HG02571 (cell line): ENCODE measurements at regions not wholly inside any gene's neighbourhood (a gene's known extent, or its start where the extent isn't known, plus 50 kb on each side); places are given as distances from the start of the nearest gene placed in this dataset.

Experiments used
- ATAC-seq: cut with Tn5 transposase; IDR thresholded peaks from one replicate; pipeline ENCODE4 v1.9.1; 2021; ENCODE audit warnings: mild to moderate bottlenecking, moderate library complexity; ENCODE audit not compliant: unreplicated experiment

DNA sequence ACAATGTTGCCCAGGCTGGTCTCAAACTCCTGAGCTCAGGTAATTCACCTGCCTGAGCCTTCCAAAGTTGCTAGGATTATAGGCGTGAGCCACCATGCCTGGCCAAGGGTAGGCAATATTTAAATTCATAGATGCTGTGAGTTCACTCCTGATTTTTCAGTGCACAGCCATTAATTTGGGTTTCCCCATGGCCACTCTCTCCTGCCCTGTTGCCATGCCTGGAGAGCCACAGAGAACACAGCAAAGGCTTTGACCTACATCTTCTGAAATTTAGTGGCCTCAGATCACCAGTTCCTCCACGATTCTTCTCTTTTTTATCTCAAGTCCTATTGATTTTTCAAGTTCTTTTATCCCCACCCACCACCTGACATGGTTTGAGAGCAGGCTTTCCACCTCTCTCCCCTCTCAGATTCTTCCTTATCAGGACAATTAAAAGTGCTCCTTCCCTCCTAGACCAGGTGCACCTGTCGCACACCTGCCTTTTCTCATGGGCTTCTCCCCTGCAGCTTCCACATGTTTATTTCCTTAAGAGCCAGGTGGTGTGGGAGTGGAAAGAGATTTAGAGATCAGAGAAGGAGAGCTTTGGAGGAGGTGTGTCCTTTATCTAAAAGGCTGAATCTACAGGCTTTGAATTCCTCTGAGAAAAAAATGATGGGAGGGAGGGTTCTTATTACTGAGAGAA lies 123.8 kb downstream of the ADRA2A start:
- ATAC-seq: no peak

DNA sequence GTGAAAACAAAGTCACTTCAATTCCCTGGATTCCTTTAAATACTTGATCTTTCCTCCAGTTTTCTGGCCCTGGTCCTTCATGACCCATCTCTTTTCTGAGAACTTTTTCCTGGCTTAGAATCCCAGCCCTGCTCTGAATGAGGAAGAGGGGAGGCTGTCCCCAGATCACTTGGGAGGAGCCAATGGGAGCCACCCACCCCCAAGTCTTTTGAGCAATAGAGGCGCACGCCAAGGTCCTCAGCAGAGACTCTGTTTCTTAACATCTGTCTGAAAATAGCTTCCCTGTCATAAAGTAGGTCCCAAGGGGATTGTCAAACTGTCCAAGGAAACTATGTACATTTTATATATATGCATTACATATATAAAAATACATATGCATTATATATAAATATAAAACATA lies 126.8 kb downstream of the ADRA2A start:
- no peak for ATAC-seq

DNA sequence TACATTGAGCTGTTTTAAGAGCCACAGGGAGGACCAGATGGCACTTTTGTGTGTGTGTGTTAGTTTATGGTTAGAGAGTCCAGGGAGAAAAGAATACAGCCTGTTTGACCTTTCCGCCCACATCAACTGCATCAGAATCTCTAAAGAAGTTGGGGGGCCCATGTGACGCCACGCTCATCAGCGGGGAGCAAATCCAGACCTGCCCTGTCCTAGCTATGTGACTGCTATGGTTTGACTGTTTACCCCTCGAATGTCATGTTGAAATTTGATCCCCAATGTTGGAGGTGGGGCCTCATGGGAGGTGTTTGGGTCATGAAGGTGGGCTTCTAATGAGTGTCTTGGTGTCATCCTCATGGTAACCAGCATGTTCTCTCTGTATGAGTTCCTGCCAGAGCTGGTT lies 128.0 kb downstream of the ADRA2A start:
- no peak for ATAC-seq

DNA sequence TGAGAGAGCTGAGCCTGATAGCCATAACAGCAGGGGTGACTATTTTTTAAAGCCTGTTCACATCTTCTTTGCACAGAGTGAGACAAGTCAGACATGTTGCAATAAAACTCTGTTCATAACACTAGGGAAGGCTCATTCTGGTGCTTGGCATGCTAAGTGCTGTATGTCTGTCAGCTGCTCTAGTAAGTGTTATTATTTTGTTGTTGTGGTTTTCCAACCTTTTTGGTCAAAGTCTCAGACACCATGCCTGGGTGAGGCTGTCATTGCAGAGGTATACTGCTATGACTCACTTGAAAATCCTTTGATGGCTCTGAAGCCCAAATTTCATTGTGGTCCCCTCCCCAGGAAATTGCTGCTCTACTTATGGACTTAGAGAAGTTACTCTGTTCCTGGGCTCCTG lies 129.7 kb downstream of the ADRA2A start:
- ATAC-seq: no peak

DNA sequence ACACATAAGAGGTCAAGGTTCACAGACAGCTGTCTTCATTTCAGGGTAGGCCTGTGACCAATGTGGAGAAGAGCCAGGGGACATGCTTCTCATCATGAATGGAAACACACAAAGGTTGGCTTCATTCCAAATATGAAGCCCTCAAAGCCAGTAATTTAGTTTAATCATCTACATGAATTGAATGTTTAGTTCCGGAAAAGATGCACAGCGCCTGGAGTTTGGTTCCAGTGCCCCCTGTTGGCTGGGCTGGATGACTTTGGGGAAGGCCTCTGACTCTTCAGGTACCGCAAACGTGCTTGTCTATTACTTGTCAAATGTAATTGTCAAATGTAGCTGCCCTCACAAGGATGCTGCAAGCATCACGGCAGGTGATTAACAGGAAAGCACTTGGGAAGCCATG lies 130.7 kb downstream of the ADRA2A start:
- no peak for ATAC-seq

DNA sequence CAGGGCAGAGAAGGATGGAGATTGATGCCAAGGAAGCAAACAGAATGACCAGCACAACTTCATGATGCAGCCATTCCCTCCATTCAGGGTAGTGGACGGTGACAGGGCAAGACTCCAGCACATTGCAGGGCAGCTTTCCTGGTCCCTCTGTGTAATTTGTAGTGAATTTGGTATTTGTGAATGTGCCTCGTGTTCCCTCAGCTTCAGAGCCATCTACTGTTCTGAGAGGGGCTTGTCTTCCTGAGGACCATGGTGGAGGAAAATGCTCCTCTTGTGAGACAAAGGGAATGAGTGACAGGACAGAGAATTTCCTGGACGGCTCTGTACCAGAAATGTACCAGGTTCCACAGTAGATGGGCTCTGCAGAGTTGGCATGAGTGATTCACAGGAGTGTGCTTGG lies 132.1 kb downstream of the ADRA2A start:
- no peak for ATAC-seq

DNA sequence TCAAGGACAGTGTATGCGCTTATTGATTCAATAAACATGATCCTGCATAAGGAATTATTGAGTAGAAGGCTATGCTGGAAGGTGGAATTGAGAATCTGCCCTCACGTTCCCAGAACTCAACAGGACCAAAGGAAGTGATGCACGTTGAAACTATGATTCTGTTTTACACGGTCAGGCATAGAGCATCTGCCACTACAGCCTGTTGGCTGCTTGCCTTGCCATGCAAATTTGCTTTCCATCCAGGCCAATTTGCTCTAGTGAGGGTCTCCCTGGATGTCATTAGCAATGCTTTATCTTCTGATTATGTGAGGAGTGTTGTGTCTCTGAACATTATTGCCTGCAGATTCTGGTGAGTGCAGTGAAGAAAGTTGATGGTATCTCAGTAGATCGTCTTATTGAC lies 132.9 kb downstream of the ADRA2A start:
- ATAC-seq: no peak

DNA sequence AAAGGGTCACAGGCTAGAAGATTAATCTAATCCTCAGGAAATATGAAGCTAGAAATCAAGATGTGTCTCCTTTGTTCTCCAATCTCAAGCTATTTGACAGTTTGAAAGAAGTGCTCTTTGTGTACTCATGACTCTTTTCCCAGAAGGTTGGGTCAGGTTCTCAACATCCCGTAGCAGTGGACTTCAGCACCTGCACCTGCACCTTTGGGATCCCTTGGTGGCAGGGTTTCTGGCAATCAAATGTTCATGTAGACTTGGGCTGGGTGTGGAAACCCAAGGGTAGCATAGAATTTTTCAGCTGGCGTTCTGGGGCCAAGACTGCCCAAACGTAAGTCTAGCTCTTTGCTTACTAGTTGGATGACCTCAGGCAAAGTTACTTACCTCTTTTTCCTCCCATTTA lies 134.4 kb downstream of the ADRA2A start:
- no peak for ATAC-seq

DNA sequence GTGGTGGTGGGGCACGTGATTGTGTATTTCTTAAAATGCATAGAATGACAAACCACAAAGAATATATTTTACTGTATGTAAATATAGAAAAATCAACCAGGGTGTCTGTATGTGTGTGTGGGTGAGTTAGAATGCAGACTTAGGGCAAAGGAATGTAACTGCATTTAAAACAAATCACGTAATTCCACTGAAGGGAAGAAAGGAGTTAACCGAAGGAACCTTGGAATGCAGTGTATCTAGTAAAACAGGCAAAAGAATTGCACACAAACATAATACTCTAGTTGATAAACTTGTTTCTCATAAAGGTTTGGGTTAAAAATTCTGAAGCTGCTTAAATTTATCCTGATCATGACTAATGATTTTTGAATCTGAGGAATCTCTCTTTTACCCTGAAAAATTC lies 134.9 kb downstream of the ADRA2A start:
- no peak for ATAC-seq

DNA sequence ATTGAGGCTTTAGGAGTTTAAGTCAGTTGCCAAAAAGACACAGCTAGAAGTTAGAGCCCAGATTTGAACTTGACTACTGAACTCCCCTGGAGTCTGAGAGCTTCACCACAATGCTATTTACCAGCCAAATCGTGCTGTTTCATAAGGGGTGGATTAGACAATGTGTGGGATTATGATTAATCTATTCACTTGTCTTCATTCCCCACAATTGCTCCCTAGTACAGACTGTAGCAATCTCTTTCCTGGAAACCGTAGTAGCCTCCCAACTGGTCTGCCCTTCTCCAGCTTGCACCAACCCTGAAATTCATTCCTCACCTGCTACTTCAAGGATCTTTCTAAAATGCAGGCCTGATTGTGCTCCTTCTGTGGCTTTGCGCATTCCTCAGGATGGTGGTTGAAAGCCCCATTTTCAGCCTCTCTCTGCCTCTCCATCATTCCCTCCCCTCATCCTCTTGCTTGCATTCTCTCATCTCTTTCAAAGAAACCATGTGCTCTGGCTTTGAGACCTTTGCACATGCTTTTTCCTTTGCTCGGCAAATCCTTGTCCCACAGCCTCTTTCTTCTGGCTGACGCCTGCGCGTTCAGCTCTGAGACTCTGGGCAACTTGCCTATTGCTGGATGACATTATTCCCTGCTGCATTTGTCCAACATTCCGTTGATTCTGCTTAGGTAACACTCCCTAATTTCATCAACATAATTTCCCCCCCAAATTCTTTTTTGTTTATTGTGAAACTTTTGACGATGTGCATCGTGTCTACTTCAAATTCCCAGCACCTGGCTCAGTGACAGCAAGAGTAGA lies 145.1 kb downstream of the ADRA2A start:
- ATAC-seq: no peak

DNA sequence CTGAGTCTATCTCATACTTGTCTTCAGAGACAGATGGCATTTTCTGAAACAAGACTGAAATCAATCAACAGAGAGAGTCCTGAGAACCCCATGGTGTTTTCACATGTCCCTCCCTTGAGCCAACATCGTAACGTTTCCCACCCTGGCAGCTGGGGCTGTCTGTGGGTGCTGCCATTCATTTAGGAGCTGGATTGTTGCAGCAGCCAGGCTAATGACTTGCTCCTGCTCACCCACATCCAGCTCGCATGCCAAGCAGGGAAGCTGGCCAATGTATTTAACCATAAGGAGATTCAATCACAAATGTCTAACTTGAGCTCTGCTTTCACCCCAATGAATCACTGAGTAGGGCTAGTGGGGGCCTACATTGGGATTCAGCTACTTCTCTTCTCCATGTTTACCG lies 146.1 kb downstream of the ADRA2A start:
- ATAC-seq: no peak

DNA sequence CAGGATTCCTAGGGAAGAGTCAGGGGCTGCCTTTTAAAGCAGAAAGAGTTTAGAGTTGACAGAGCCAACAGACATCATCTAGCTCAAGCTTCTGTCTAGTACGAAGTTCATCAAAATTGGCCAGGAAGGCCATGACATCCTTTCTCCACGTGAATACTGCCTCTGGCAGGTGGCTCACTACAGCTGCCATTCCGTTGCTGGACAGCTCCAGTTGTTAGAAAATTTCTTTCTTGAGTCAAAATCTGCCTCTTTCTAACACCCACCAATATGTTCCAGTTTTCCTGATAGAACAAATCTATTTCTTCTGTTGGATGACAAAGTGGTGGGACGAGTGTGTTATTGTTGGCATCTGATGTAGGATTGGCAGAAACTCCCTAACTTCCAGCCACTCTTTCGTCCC lies 154.9 kb downstream of the ADRA2A start:
- ATAC-seq: no peak

DNA sequence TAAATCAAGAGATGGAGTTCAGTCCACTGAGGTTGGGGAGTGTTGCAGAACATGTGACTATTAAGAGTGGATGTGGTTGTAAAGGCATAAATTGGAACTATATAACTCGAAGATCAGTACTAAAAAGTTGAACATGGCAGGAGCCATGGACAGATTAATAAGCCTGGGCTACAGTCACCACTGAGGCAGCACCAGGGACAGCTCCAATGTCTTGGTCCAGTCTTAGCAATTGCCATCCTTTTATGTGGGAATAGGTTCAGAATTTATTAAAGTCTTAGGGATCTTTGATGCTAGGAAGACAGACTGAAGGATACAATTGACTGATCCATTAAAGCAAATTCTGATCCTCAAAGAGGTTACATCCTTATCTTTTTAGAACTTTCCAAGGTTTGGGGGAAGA lies 156.6 kb downstream of the ADRA2A start:
- no peak for ATAC-seq

DNA sequence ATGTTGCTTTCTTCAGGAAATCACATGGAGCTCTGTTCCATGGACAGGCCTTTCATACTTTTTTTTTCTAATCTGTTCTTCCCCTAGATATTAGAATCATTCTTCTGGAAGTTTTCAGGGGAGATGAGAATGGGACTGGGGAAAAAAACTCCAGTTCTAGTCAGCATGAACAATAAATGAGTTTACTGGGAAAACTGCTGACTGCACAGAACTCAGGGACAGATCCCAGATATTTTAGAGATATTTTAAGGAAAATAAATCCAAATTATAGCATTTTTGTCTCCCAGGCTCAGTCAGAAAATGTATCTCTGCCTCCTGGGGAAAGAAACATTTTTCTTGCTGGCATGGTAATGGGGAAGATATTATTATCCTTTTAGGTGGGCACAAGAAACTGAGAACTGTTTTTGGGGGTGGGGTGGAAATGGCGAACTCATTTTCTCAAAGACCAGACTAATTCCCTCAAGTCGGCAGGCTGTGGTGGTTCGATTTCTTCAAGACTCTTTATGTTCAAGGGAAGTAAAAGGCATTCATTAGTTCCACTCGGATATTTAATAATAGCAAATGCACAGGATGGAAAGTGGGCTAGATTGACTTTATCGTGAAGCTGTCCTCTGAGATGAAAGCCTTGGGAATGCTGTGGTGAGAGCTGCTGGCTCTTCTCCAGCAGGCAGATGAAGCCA lies 157.5 kb downstream of the ADRA2A start:
- no peak for ATAC-seq

DNA sequence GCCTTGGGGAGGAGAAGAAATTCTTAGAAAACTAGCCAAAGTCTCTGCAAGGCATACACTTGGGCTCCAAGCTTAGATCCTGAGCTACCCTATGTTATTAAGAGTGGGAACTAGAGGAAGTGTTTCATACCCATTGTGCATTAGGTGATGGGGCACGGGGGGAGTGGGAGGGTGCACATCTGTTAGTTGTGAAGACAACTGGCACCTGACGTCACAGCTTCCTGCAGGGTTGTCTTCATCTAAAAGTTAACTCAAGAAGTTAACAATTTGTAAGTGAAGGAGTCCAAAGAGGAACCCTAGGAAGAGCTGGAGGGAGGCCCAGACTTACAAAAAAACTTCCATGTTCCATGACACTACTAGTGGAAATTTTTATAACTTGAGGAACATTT lies 158.1 kb downstream of the ADRA2A start:
- no peak for ATAC-seq

DNA sequence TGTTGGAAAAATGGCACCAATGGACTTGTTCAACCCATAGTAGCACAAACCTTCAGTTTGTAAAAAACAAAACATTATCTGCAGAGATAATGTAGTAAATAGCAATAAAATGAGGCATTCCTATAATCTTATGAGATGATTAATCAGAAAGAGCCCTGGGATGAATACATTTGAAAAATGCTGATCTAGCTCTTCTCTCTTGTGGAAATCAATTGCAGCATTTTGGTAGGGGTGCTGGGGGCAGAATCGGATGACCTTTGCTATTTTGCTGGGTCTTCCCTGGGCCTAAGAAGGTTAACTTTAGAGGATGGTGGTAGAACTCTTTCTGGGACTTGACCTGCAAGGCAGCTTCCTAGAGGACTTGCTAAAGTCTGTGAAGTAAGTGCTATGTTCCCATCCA lies 163.5 kb downstream of the ADRA2A start:
- no peak for ATAC-seq

DNA sequence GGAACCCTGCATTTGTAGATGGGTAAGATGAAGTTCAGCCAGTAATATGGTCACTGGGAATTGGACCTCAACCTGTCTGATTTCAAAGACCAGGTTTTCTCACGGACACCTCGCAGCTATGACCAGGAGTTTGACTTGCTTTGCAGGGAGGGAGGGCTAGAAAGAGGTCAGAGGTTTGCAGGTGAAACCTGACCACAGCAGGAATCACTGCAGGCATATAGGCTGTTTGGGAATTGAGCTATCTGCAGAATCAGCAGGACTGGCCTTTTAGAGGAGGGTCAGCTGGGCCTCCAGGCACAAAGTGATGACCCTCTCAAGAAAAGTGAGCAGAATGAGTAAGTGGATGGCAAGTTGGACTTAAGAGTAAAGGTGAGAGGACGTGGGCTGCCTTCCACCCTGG lies 166.3 kb downstream of the ADRA2A start:
- no peak for ATAC-seq

DNA sequence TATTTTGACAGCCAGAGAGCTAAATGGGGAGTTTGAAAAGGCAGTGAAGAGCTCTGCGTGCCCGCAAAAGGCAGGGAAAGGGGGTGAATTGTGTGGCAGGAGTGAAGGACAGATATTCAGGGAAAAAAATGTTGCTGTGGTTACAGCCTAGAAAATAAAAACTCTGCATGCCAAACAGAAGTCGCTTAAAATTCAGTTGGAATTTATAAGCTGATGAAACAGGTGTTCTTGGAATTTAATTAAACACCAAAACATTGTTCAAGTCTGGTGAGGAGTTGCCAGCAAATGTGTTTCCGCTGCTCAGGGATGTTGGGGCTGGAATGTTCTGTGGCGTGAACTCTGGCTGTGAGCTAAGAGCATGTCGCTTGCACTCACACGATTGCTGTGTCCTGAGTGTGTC lies 169.3 kb downstream of the ADRA2A start:
- ATAC-seq: no peak

DNA sequence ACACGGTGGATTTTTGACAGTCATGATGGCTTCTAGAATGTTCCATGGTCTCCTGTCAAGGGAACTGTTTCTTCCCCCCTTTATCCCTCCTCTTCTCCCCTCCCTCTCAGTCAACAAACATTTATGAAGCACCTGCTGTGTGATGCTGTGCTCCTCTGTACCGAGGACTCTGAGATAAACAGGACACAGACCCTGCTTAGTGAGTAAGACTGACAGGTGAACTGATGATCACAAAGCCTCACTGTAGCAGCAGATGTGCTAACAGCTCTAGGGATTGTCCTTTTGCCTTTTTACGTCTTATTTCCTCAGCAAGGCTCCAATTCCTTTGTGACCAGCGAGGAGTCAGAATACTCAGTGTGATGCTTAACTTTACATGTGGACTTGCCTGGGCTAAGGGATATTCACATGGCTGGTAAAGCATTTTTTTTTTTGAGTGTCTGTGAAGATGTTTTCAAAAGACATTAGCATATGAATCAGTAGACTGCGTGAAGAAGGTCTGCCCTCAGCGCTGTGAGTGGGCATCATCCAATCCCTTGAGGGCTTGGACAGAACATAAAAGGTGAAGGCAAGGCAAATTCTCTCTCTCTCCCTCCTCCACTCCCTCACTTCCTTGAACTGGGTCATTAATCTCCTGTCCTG lies 170.1 kb downstream of the ADRA2A start:
- ATAC-seq: no peak

DNA sequence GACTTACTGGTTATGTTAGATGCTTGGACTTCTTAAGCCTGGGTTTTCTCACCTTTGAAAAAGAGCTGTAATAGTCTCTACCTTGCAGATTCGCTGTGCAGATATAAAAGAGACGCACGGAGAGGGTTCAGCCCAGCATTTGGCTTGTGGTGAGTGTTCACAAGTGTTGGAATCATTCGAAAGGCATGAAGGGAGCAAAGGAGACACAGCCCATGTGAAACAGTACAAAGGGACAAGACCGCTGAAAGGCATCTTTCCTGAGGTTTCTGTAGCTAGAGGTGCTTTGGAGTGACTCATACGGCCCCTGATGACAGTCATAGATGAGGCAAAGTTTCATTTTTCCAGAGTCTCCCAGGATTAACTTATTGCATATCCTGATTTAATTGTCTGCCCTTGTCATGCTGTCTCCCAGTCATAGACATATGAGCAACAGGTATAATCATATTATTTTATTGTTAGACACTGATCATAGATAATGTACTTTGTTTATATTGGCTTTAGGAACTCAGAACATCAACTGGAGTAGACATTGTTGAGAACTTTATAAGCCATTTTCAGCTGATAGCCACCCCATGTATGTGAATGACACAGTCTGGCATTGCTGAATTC lies 171.1 kb downstream of the ADRA2A start:
- no peak for ATAC-seq

DNA sequence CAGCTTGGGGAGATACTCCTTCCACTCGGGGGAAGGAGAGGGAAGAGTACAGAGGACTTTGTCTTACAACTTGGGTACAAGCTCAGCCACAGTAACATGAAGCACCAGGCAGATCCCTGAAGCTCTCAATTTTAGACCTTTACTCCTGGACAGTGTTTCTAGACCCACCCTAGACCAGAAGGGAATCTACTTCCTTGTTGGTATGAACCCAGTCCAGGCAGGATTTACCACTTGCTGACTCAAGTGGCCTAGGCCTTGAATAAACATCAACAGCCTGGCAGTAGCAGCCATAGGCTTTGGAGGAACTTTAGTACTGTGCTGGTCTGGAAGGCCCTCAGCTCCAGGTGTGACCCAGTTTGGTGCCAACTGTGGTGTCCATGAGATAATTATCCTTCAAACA lies 173.1 kb downstream of the ADRA2A start:
- ATAC-seq: no peak
